Esophagus muscularis mucosa (tissue), 3 donors: ENCODE measurements at regions not wholly inside any gene's neighbourhood (a gene's known extent, or its start where the extent isn't known, plus 50 kb on each side); places are given as distances from the start of the nearest gene placed in this dataset.

Source experiments
- CTCF ChIP-seq, 3 experiments: fragments of 200-600 bp in 2 of 3; fragments of 450-650 bp in 1 of 3; sonication (generic) in 2 of 3; IDR thresholded peaks; one replicate each; pipeline ENCODE4 v1.5.1; 2017 to 2019; ENCODE audit warnings: antibody characterized with exemption in 3 of 3, mild to moderate bottlenecking in 2 of 3, moderate library complexity in 1 of 3
- POLR2AphosphoS5 ChIP-seq, 2 donors: sonication (generic); formaldehyde crosslinking; IDR thresholded peaks; one replicate each; pipeline ENCODE4 v1.6.1; 2017; ENCODE audit warnings: antibody characterized with exemption in 2 of 2

GRCh38 chr10:57897611-57898010 lies 370.1 kb downstream of the IPMK start:
- TF ChIP-seq CTCF (IDR thresholded peaks at IDR 0.05) (no peak), POLR2AphosphoS5 (IDR thresholded peaks at IDR 0.05) (no peak)
